ENCODE measurements at regions not wholly inside any gene's neighbourhood (a gene's known extent, or its start where the extent isn't known, plus 50 kb on each side); places are given as distances from the start of the nearest gene placed in this dataset.

GRCh38 chr2:180255981-180256380 lies 248.9 kb upstream of the CWC22 start:
- DNase-seq (ENCODE audit: low read depth) (no peak), FAIRE-seq (no peak)
- Histone ChIP-seq H3K9me3 (ENCODE audit: insufficient read depth, low read depth, low read length) (no peaks in the 10 kb centered on the region), H2AFZ (ENCODE audit: low read depth, low read length) (no peak overlapping the region), H3K9ac (ENCODE audit: low read length) (no peak overlapping the region), H3K4me3 (ENCODE audit: insufficient read depth, low read depth, low read length) (no peak overlapping the region), H3K4me2 (ENCODE audit: low read length) (no peak overlapping the region), H3K79me2 (ENCODE audit: insufficient read depth, low read length) (no peaks in the 10 kb centered on the region), H3K4me1 (ENCODE audit: insufficient read depth, low read length) (no peaks in the 10 kb centered on the region), H3K27me3 (ENCODE audit: insufficient read depth, low read length) (no peaks in the 10 kb centered on the region), H3K36me3 (ENCODE audit: insufficient read depth, low read length) (no peaks in the 10 kb centered on the region), H3K27ac (ENCODE audit: low read depth, low read length) (no peak overlapping the region), H4K20me1 (ENCODE audit: insufficient read depth, low read length) (no peaks in the 10 kb centered on the region)
- Mint-ChIP-seq H3K4me1 (ENCODE audit: low read depth, unreplicated experiment) (no peaks in the 10 kb centered on the region), H3K27ac (ENCODE audit: unreplicated experiment) (no peak overlapping the region), H3K27me3 (ENCODE audit: low read depth, unreplicated experiment) (no peaks in the 10 kb centered on the region), H3K9me3 (ENCODE audit: unreplicated experiment) (peaks cover 6% of the 10 kb centered on the region), H3K36me3 (ENCODE audit: low read depth, unreplicated experiment) (no peaks in the 10 kb centered on the region), H3K4me3 (ENCODE audit: unreplicated experiment) (no peak overlapping the region)
- TF ChIP-seq CTCF (IDR thresholded peaks at IDR 0.05; ENCODE audit: insufficient read depth, low read depth, low read length) (no peak), EZH2 (IDR thresholded peaks at IDR 0.05; ENCODE audit: insufficient read depth, low read length) (no peak)

- Mint-ChIP-seq H3K27ac (ENCODE audit: unreplicated experiment) (no peak overlapping the region), H3K27me3 (ENCODE audit: low read depth, unreplicated experiment) (no peaks in the 10 kb centered on the region), H3K4me1 (ENCODE audit: low read depth, unreplicated experiment) (no peaks in the 10 kb centered on the region), H3K4me3 (ENCODE audit: unreplicated experiment) (no peak overlapping the region), H3K9me3 (ENCODE audit: unreplicated experiment) (peaks cover 4% of the 10 kb centered on the region), H3K36me3 (ENCODE audit: low read depth, unreplicated experiment) (no peaks in the 10 kb centered on the region)
- TF ChIP-seq EZH2 (IDR thresholded peaks at IDR 0.05; ENCODE audit: insufficient read depth, low read length): no peak
- Histone ChIP-seq H3K4me3 (ENCODE audit: insufficient read depth, low read depth, low read length) (no peak overlapping the region), H3K27ac (ENCODE audit: low read depth, low read length) (no peak overlapping the region), H3K36me3 (ENCODE audit: insufficient read depth, low read length) (no peaks in the 10 kb centered on the region), H3K9ac (ENCODE audit: low read length) (no peak overlapping the region), H4K20me1 (ENCODE audit: insufficient read depth, low read length) (no peaks in the 10 kb centered on the region), H3K27me3 (ENCODE audit: insufficient read depth, low read length) (no peaks in the 10 kb centered on the region), H3K4me1 (ENCODE audit: insufficient read depth, low read length) (no peaks in the 10 kb centered on the region), H3K79me2 (ENCODE audit: insufficient read depth, low read length) (no peaks in the 10 kb centered on the region), H3K9me3 (ENCODE audit: insufficient read depth, low read depth, low read length) (no peaks in the 10 kb centered on the region), H3K4me2 (ENCODE audit: low read length) (no peak overlapping the region), H2AFZ (ENCODE audit: low read depth, low read length) (no peak overlapping the region)
- DNase-seq (ENCODE audit: low read depth): no peak
- no peak for FAIRE-seq
Measured at GRCh38 chr2:180254872-180255271, 247.8 kb upstream of the CWC22 start.

- no peak overlapping the region for H3K27ac ChIP-seq (ENCODE audit: low read depth, low read length)
- FAIRE-seq (no peak), DNase-seq (ENCODE audit: low read depth) (no peak)
- no peak overlapping the region for H2AFZ ChIP-seq (ENCODE audit: low read depth, low read length)
- no peaks in the 10 kb centered on the region for H3K27me3 ChIP-seq (ENCODE audit: insufficient read depth, low read length)
- H3K9ac ChIP-seq (ENCODE audit: low read length): no peak overlapping the region
- no peak overlapping the region for H3K4me3 Mint-ChIP-seq (ENCODE audit: unreplicated experiment)
- H4K20me1 ChIP-seq (ENCODE audit: insufficient read depth, low read length): no peaks in the 10 kb centered on the region
- H3K4me1 ChIP-seq (ENCODE audit: insufficient read depth, low read length): no peaks in the 10 kb centered on the region
- no peak for TF ChIP-seq EZH2 (IDR thresholded peaks at IDR 0.05; ENCODE audit: insufficient read depth, low read length)
- TF ChIP-seq CTCF (IDR thresholded peaks at IDR 0.05; ENCODE audit: insufficient read depth, low read depth, low read length): no peak
- H3K27ac Mint-ChIP-seq (ENCODE audit: unreplicated experiment): no peak overlapping the region
- H3K4me3 ChIP-seq (ENCODE audit: insufficient read depth, low read depth, low read length): no peak overlapping the region
- H3K36me3 ChIP-seq (ENCODE audit: insufficient read depth, low read length): no peaks in the 10 kb centered on the region
- no peak overlapping the region for H3K4me2 ChIP-seq (ENCODE audit: low read length)
- no peaks in the 10 kb centered on the region for H3K27me3 Mint-ChIP-seq (ENCODE audit: low read depth, unreplicated experiment)
- no peaks in the 10 kb centered on the region for H3K79me2 ChIP-seq (ENCODE audit: insufficient read depth, low read length)
- H3K9me3 Mint-ChIP-seq (ENCODE audit: unreplicated experiment): no peaks in the 10 kb centered on the region
- no peaks in the 10 kb centered on the region for H3K4me1 Mint-ChIP-seq (ENCODE audit: low read depth, unreplicated experiment)
- no peaks in the 10 kb centered on the region for H3K36me3 Mint-ChIP-seq (ENCODE audit: low read depth, unreplicated experiment)
- no peaks in the 10 kb centered on the region for H3K9me3 ChIP-seq (ENCODE audit: insufficient read depth, low read depth, low read length)
Measured at GRCh38 chr2:180247658-180248057, 240.6 kb upstream of the CWC22 start.

Measured in astrocyte (in vitro differentiated cells and primary cell).